HG03097 (cell line): ENCODE measurements at regions not wholly inside any gene's neighbourhood (a gene's known extent, or its start where the extent isn't known, plus 50 kb on each side); places are given as distances from the start of the nearest gene placed in this dataset.
A peak's percentile ranks its signal among the peaks of the same experiment; 100 is the strongest.
"Not testable (repeated sequence)": the region's sequence is repeated elsewhere in the genome, so short reads cannot be mapped to it uniquely, and the experiment has no call there.

Experiments
- ATAC-seq: cut with Tn5 transposase; IDR thresholded peaks from one replicate; pipeline ENCODE4 v1.9.1; 2021; ENCODE audit not compliant: unreplicated experiment, low FRiP score

GRCh38 chr1:217052626-217053025 lies 329.4 kb upstream of the ESRRG start:
- no peak for ATAC-seq

- ATAC-seq: no peak
Observed at GRCh38 chr1:217052196-217052595, 329.0 kb upstream of the ESRRG start.

GRCh38 chr1:217049721-217050120 lies 326.5 kb upstream of the ESRRG start:
- no peak for ATAC-seq

GRCh38 chr1:217049081-217049480 lies 325.9 kb upstream of the ESRRG start:
- no peak for ATAC-seq

- ATAC-seq: no peak
Observed at GRCh38 chr1:217048104-217048707, 325.0 kb upstream of the ESRRG start.

- no peak for ATAC-seq
Observed at GRCh38 chr1:217040711-217041455, 317.7 kb upstream of the ESRRG start.

DNA sequence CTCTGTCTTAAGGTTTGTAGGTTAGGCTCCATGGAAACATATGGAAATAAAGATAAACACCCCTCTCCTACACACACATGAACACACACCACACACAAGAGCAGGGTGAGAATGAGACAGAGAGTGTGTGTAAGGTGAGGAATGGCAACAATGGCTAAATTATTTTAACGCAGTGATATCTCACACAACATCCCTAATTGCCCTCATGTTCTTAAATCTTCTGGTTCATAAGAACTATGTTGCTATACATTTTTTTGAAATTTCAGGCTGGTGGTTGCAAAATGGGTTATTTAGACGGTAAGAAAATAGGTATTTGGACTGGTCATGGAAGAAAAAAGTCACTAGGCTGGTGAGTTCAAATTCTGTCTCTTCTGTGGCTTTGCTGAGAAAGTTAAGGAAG lies 316.7 kb upstream of the ESRRG start:
- ATAC-seq: no peak

DNA sequence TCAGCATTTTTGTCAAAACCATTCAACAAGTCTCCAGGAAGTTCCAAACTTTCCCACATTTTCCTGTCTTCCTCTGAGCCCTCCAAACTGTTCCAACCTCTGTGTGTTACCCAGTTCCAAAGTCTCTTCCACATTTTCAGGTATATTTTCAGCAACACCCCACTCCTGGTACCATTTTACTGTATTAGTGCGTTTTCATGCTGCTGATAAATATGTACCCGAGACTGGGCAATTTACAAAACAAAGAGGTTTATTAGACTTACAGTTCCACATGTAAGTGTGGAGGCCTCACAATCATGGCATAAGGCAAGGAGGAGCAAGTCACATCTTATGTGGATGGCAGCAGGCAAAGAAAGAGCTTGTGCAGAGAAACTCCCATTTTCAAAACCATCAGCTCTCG lies 315.9 kb upstream of the ESRRG start:
- ATAC-seq: not testable (repeated sequence)

- no peak for ATAC-seq
Observed at GRCh38 chr1:217036757-217037156, 313.5 kb upstream of the ESRRG start.

- ATAC-seq: no peak
Observed at GRCh38 chr1:217032715-217033367, 309.6 kb upstream of the ESRRG start.

- ATAC-seq: no peak
Observed at GRCh38 chr1:217029281-217030157, 306.3 kb upstream of the ESRRG start.

GRCh38 chr1:217027403-217028080 lies 304.3 kb upstream of the ESRRG start:
- ATAC-seq: peak; percentile 95

DNA sequence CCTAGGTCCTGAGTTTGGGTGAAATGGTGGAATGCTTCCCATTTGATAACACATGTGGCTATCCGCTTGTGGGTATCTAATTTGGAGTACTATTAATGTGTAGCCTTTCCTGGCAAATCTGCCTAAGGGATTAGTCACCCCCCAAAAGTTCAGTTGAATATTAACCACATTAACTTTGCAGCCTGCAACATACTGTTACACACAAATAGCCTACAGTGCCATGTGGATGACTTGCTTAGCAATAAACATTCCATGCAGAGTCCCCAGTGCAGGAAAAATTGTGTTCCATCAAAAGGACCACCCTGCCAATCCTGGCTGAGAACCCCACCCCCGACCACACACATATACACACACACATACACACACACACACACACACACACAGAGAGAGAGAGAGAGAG lies 303.3 kb upstream of the ESRRG start:
- no peak for ATAC-seq

DNA sequence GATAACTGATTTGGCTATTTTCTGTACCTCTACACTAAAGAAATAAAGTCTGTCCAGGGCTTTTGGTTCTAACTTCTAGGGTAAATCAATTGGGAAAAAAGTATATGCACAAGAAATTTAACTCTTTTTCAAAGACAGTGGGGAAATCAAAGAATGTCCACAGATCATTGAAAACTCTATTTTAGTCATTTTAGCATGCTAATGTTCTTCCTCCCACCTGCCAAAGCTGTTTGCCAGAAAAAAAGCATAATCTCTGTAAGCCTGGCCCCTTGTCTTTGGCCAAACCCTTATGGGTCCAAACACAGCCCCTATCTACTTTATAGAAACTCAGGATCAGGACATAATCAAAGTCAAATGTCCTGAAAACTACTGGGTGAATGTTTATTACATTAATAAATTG lies 302.2 kb upstream of the ESRRG start:
- ATAC-seq: no peak

- ATAC-seq: no peak
Observed at GRCh38 chr1:217024911-217025310, 301.7 kb upstream of the ESRRG start.

DNA sequence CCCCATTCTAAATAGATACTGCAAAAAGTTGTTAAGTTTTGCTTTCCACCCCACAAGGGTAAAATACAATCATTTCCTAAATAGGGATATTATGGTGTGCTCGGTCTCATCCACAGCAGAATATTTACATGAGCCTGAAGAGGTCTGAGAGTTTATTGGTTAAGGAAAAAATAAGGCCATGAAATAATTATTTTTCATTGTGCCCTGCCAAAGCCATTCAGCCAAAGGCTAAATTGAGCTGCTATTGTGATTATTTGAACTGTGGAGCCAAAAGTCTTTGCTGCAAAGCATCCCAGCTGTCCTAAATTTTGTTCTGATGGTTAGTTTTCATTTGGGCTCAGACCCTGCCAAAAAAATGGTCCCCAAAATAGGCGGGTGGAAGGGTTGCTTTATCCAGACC lies 298.7 kb upstream of the ESRRG start:
- ATAC-seq: no peak

DNA sequence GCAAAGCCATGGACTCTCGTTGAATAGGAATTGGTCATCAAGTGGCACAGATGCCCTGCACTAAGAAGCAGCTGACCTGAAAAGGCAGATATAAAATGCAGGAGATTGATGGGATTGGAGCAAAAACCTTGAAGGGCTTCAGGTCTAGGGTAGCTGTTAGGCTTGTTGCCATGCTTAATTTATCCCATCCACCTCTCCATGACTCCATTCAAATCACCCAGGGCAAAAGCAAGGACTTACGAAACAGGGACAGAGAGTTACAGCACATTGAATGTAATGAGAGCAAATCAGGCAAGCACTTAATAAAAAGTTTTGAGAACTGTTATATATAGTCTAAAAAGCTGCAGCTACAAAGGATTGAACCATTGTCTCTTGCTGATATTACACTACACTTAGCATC lies 298.2 kb upstream of the ESRRG start:
- no peak for ATAC-seq

DNA sequence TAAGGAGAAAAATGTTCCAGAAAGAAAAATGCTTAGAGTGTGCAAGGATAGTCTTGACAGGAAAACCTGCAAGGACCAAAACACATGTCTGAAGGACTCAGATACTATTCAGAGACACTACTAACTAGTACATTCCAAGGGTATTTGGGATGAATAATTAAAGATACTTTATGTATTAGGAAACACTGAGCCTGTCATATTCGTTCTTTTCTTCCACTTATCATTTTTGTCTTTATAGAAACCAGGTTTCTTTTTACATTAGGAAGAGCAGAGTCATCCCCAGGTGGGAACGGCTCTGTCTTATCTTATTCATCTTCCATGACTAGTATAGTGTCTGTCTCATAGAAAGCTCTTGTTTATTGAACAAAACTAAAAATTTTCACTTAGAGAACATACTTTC lies 296.2 kb upstream of the ESRRG start:
- ATAC-seq: no peak

DNA sequence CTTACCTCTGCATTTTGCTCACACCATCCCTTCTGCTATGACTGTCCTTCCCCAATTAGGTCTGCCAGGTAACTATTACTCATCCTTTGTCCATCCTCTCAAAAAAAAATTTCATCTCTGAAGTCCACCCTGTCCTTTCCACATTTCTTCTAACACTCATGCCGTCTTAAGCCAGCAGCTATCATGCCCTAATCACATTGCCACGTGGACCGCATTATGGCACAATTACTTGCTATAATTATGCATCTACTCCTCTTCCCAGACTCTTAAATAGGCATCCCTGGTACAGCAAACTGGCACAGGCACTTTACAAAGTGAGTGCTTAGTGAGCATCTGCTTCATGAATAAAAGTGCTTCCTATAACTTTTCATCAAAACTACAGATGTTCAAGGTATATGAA lies 295.4 kb upstream of the ESRRG start:
- no peak for ATAC-seq

DNA sequence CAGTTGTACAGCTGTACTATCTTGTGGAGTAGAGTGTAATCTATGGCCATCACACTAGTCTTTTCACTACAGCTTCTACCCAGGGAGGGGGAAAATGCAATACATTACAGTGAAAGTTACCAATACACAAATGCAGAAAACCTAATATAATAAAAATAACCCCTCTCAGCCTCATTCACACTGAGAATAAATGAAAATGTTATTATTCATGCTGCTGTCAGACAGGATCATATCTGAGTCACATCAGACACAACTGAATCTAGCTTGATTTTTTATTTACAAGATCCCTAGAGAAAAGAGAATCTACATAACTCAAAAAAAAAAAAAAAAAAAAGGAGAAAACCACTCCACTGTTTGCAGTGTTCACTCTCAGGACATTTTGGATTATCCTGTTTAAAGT lies 293.9 kb upstream of the ESRRG start:
- no peak for ATAC-seq
